ENCODE measurements at regions not wholly inside any gene's neighbourhood (a gene's known extent, or its start where the extent isn't known, plus 50 kb on each side); places are given as distances from the start of the nearest gene placed in this dataset.

- DNase-seq (ENCODE audit: low read depth in 2 of 2) = no peak
These were observed 81.8 kb upstream of the SOD3 start for GRCh38 chr4:24713604-24714003.

GRCh38 chr4:24719615-24720014 is 75.8 kb upstream of the SOD3 start:
- DNase-seq (ENCODE audit: low read depth in 2 of 2) = no peak

GRCh38 chr4:24720436-24720835 is 74.9 kb upstream of the SOD3 start:
- no peak for DNase-seq (ENCODE audit: low read depth in 2 of 2)

GRCh38 chr4:24720979-24721378 is 74.4 kb upstream of the SOD3 start:
- no peak for DNase-seq (ENCODE audit: low read depth in 2 of 2)

GRCh38 chr4:24722026-24722568 is 73.3 kb upstream of the SOD3 start:
- no peak for DNase-seq (ENCODE audit: low read depth in 2 of 2)

GRCh38 chr4:24727390-24728224 is 67.8 kb upstream of the SOD3 start:
- no peak for DNase-seq (ENCODE audit: low read depth in 2 of 2)

GRCh38 chr4:24729119-24729730 is 66.1 kb upstream of the SOD3 start:
- DNase-seq (ENCODE audit: low read depth in 2 of 2) = no peak

- no peak for DNase-seq (ENCODE audit: low read depth in 2 of 2)
These were observed 64.9 kb upstream of the SOD3 start for GRCh38 chr4:24730256-24731001.

- DNase-seq (ENCODE audit: low read depth in 2 of 2) = no peak
These were observed 63.9 kb upstream of the SOD3 start for GRCh38 chr4:24731448-24731847.

- no peak for DNase-seq (ENCODE audit: low read depth in 2 of 2)
These were observed 60.9 kb upstream of the SOD3 start for GRCh38 chr4:24734511-24734910.

GRCh38 chr4:24736066-24736465 is 59.3 kb upstream of the SOD3 start:
- no peak for DNase-seq (ENCODE audit: low read depth in 2 of 2)

GRCh38 chr4:24741910-24742309 is 53.5 kb upstream of the SOD3 start:
- no peak for DNase-seq (ENCODE audit: low read depth in 2 of 2)

- no peak for DNase-seq (ENCODE audit: low read depth in 2 of 2)
These were observed 53.0 kb upstream of the SOD3 start for GRCh38 chr4:24742335-24742734.

- DNase-seq (ENCODE audit: low read depth in 2 of 2) = no peak
These were observed 52.6 kb upstream of the SOD3 start for GRCh38 chr4:24742773-24743172.

GRCh38 chr4:24743206-24743605 is 52.2 kb upstream of the SOD3 start:
- DNase-seq (ENCODE audit: low read depth in 2 of 2) = no peak

GRCh38 chr4:24743927-24744326 is 51.4 kb upstream of the SOD3 start:
- no peak for DNase-seq (ENCODE audit: low read depth in 2 of 2)

GRCh38 chr4:24745172-24745895 is 50.0 kb upstream of the SOD3 start:
- no peak for DNase-seq (ENCODE audit: low read depth in 2 of 2)

All from stimulated activated CD4-positive, alpha-beta T cell treated with anti-CD3 and anti-CD28 coated beads, Interleukin-12 subunit alpha, Interleukin-12 subunit beta, amount 100 ng/mL, for 24 hours (primary cell).